IPS DF 4.7 (cell line): ENCODE measurements at regions not wholly inside any gene's neighbourhood (a gene's known extent, or its start where the extent isn't known, plus 50 kb on each side); places are given as distances from the start of the nearest gene placed in this dataset.
"Not testable (repeated sequence)": the region's sequence is repeated elsewhere in the genome, so short reads cannot be mapped to it uniquely, and the experiment has no call there.

Experiments used
- DNase-seq: peaks from one replicate; pipeline ENCODE4 v3.0.0-alpha.2; 2013; ENCODE audit warnings: low spot score; ENCODE audit errors: extremely low read depth

- DNase-seq: no peak
Measured at GRCh38 chr10:37067576-37067975, 57.8 kb upstream of the ANKRD30A start.

- DNase-seq: not testable (repeated sequence)
Measured at GRCh38 chr10:37062296-37062695, 63.1 kb upstream of the ANKRD30A start.

GRCh38 chr10:37057261-37057660 is 68.1 kb upstream of the ANKRD30A start:
- DNase-seq: no peak

GRCh38 chr10:37053476-37053875 is 71.9 kb upstream of the ANKRD30A start:
- DNase-seq: no peak

GRCh38 chr10:37049982-37050381 is 75.4 kb upstream of the ANKRD30A start:
- DNase-seq: not testable (repeated sequence)

GRCh38 chr10:37044319-37044718 is 81.1 kb upstream of the ANKRD30A start:
- DNase-seq: not testable (repeated sequence)

- DNase-seq: no peak
Measured at GRCh38 chr10:37035853-37036252, 89.5 kb upstream of the ANKRD30A start.

GRCh38 chr10:37015498-37015897 is 109.9 kb upstream of the ANKRD30A start:
- no peak for DNase-seq

GRCh38 chr10:37010741-37011140 is 114.7 kb upstream of the ANKRD30A start:
- DNase-seq: no peak

GRCh38 chr10:37008276-37008675 is 117.1 kb upstream of the ANKRD30A start:
- not testable (repeated sequence) for DNase-seq

- DNase-seq: no peak
Measured at GRCh38 chr10:37003126-37003525, 122.3 kb upstream of the ANKRD30A start.

- DNase-seq: not testable (repeated sequence)
Measured at GRCh38 chr10:36995806-36996205, 129.6 kb upstream of the ANKRD30A start.

- no peak for DNase-seq
Measured at GRCh38 chr10:36994886-36995285, 130.5 kb upstream of the ANKRD30A start.

GRCh38 chr10:36989233-36989632 is 136.2 kb upstream of the ANKRD30A start:
- DNase-seq: no peak

GRCh38 chr10:36946598-36946997 is 178.8 kb upstream of the ANKRD30A start:
- no peak for DNase-seq

- no peak for DNase-seq
Measured at GRCh38 chr10:36943544-36943943, 181.9 kb upstream of the ANKRD30A start.

- DNase-seq: no peak
Measured at GRCh38 chr10:36942616-36943015, 182.8 kb upstream of the ANKRD30A start.

GRCh38 chr10:36903040-36903439 is 222.4 kb upstream of the ANKRD30A start:
- no peak for DNase-seq

- no peak for DNase-seq
Measured at GRCh38 chr10:36899652-36900051, 225.7 kb upstream of the ANKRD30A start.

GRCh38 chr10:36888925-36889573 is 236.3 kb upstream of the ANKRD30A start:
- DNase-seq: peak; percentile 46

- DNase-seq: no peak
Measured at GRCh38 chr10:36886303-36886891, 239.0 kb upstream of the ANKRD30A start.

- no peak for DNase-seq
Measured at GRCh38 chr10:36885746-36886145, 239.7 kb upstream of the ANKRD30A start.

GRCh38 chr10:36882781-36883180 is 242.6 kb upstream of the ANKRD30A start:
- no peak for DNase-seq
